Frontal cortex (tissue), 3 donors: ENCODE measurements at regions not wholly inside any gene's neighbourhood (a gene's known extent, or its start where the extent isn't known, plus 50 kb on each side); places are given as distances from the start of the nearest gene placed in this dataset.
"Not testable (repeated sequence)": the region's sequence is repeated elsewhere in the genome, so short reads cannot be mapped to it uniquely, and the experiment has no call there.

ENCODE experiments used
- DNase-seq, 2 donors: peaks; one replicate each; pipeline ENCODE4 v3.0.0; 2012; ENCODE audit warnings: low spot score in 2 of 2
- FAIRE-seq: peaks from 2 replicates; lab custom pipeline; 2012; peaks lifted over from hg19 to GRCh38; lab: Jason Lieb, UNC
- donor health status: control.
- donor health status: control.
- donor health status: control.

DNA sequence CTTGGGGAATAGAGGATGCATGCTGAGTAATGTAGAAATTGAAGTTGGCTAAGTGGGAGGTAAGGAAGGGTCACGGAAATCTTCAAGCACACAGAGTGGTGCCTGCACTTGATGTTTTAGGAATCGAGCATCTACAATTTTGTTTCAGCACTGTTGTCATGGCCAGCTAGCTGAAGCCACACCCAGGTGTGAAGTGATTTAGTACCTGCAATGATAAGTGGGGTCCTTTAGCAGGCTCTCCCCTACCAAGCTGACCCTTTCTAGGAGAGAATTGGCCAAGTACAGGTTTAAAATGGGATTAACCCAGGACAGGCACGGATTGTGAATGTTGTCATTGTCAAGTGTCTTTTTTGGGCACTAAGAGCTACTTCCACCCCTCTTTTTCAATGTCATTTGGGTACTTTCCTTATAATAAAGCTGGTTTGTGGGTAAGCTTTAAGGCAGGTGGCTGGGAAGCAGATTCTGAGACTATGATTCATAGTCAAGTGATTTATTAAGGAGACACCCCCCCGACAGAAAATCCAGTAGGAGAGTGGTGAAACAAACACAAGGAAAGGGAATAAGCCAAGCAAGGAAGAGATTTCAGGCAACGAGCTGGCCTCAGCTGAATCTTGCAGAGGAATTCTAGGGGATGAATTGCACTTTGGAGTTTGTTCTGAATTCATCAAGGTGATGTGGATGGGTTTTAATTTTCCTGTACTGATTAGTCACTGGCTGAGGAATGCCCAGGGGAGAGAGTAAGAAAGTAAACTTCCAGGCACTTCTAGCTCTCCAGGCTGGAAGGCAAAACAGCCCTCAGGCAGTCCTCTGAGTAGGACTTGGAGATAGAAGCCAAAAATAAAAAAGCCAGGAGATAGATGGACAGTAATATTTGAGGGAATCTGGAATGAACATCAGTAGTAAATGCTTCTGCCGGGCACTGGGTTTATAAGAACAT is 1128.4 kb downstream of the SORCS3 start:
- no peak for FAIRE-seq
- no peak for DNase-seq

DNA sequence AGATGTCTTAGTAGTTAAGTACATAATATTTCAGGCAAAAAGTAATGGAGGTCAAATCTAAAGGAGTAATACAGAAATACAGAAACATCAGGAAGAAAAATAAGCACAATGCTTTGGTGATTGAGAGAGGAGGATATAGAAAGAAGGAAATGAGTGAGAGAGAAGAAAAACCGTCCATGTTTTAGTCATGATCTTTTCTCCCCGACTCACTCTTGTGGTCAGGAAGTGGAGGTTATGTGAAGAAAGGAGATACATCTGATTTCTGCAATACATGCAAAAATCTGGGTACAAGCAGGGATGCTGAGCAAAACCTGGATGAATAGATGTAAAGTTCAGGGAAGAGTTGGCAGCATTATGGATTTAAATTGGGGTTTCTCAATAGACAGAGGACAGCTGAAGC is 1122.5 kb downstream of the SORCS3 start:
- no peak for FAIRE-seq
- DNase-seq = no peak

DNA sequence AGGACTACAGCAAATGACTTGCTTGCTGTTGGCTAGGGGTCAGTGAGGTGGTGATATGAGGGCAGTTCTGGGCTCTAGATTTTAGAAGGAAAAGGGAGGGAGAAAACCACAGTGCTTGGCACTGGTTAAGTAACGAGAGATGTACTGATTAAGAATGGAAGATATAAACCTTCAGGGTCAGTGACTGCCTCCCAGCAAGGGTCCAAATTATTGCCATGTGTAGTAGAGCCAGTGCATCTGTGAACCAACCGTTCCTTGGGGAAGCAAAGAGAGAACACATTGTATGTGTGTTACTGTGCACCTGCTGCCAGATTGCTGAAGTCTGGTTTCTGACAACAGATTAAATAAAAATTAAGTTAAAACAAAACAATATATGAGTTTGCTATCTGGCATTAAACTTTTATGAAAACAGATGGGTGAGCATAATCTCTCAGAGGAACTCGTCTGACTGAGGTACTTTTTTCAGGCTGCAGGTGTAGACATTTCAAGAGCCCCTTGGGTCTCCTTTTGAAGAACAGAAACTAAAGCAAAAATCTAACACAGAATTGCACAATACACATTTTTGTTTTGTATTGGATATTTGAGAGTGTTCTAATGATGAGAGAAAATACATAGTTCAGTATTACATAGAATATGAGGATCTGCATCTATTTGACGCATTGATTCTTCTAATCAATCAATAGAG is 1120.6 kb downstream of the SORCS3 start:
- FAIRE-seq = no peak
- DNase-seq = no peak

DNA sequence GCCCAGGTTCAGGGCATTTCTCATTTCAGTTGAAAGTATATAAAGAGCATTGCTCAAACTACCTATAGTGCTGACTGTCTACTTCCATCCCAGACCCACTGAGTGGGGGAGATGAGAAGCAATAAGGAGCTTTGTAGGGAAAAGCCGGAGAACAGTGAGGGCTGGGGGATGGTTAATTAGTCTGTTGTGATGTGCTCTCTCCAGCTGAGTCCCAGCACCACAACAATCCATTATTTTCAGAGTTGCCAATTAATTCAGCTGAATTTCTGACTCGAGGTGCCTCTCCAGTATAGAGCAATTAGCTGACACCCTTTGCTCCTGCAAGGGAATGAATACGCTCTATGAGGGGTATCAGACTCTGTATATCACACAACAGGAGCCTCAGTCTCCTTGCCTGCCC is 1118.6 kb downstream of the SORCS3 start:
- FAIRE-seq (no peak), DNase-seq (no peak)

DNA sequence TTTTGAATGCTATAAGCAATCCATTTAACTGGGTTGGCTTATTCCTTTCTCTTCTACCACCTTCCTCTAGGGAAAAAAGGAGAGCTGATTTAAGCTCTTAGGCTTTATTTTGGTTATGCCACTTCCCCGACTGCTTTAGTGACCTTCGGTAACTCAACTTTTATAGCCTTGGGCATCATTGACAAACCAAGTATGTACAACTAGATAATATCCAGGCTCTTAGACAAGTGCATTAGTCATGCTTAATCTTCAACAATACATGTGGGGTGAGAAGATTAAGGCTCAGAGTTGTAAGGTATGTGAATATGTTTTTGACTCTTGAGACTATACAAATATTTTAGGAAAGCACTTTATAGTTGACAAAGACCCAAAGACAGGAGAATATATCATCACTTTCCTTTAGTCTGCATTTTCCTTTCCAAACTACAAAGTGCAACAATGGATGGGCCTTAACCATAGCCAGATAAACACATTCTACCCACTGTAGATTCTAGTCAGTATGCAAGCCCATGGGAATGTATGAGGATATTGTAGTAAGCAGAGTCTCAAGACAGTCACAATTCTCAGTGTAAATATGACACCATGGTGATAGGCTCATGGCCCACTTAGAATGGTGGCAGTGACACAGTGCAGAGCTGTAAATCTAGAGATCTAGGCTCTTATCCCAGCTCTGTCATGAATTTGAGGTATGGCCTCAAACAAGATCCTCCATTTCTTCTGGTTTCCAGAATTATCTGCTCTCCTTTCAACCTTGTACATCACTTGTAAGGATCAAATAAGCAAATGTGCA is 1117.3 kb downstream of the SORCS3 start:
- FAIRE-seq = no peak

DNA sequence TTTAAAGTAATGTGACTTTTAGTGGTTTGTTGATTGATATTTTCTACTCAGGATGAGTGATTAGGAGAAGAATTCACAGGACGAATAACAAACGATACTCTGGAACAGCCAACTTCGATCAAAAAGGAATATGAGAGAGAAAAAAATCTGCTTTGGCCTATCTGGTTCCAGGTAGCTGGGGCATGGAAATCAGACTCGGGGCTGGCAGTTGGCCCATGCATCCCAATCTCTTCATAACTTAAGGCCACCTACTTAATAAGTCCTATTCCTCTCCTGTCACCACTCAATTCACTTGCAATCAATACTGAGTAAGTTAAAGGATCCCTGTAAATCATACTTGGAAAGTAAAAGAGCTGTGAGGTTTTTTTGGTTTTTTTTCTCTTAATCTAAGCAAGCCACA is 1116.2 kb downstream of the SORCS3 start:
- FAIRE-seq (no peak), DNase-seq (no peak)

More for the DNA sequence above, 1117.3 kb downstream of the SORCS3 start:
- DNase-seq = no peak

DNA sequence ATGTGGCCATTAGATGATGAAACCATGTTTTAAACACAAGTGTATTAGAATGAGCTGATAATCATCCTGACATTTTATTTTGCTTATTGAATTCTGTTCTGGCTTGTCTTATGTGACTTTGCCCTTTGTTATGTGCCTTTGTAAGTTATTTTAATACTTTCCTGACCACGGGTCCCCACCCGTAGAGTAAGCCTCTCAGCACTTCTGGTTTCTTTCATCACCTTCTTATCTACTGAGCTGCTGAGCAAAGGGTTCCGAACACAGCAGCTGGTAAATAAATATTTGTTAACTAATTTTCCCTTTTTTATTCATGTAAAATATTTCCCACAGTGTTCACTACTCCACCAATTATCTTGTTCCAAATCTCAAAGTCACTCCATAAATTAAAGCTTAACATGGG is 1115.3 kb downstream of the SORCS3 start:
- DNase-seq = no peak
- no peak for FAIRE-seq

DNA sequence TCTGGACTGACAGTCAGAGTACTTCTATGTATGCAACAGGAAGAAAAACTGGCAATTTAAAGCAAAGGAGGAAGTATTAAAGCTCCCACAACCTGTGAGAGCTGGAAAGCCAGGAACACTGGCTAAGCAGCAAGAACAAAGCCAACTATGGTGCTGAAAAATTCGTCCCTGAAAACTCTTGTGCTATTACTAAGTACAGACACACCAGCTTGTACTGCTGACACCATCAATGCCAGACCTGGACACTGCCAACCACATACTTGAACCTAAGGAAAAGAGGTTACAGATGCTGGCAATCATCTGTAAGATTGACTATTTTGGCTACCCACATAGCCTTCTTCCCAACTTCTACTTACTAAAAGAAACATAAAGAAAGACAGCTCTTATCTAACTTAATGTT is 1110.6 kb downstream of the SORCS3 start:
- FAIRE-seq (no peak), DNase-seq (no peak)

DNA sequence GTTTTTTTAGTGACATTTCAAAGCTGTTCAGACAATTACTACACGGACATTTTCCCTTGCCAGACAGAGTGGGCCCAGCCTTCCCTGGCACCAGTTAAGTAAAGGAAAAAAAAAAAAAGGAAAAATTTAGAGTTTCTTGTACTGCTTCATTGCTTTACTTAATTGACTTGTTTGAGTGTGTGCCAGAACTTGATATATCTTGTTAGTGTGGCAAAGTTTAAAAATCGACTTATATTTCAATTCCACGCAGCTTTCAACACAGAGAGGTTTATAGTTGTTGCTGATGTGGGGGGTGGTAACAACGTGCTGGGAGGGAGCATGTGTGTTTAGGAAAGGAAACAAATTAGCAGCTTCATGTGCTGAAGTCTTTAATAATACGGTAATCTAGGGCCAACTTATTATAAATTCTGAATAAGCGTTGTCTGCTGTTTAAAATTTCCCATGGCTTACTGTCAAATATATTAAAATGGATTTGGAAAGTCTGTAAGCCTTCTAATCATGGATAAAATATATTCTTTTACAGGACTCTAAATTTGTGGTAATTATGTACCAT is 1104.6 kb downstream of the SORCS3 start:
- DNase-seq = no peak
- FAIRE-seq = no peak

DNA sequence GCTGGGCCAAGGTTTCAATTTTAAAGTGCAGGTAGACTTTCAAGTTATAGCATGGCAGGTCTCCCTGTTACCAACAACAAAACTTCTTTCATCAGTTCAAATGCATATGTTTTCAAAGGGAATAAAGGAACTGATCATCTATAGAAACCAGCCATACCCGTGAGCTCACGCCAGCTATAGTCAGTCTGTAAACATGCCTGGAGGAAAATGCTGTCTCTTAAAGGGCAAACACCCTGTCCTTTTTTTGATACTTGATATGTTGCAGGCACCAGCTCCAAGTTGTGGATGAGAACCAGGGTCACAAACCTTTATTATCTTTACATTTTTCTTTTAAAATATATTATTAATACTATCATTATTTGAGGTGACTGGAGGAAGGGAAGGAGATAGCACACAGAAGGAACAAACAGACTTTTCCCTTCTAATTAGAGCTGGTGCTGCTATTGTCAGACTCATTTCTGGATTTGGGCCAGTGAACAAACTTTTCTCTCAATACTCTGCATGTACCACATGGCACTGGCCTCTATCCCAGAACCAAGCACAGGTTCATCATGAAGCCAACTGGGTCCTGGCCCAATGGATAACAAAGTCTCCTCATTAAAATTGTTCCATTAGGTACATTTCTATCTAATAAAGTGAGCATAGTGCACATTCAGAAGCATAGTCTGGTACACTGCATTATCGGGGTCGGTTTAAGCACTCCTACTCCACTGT is 1102.4 kb downstream of the SORCS3 start:
- FAIRE-seq (no peak), DNase-seq (no peak)

DNA sequence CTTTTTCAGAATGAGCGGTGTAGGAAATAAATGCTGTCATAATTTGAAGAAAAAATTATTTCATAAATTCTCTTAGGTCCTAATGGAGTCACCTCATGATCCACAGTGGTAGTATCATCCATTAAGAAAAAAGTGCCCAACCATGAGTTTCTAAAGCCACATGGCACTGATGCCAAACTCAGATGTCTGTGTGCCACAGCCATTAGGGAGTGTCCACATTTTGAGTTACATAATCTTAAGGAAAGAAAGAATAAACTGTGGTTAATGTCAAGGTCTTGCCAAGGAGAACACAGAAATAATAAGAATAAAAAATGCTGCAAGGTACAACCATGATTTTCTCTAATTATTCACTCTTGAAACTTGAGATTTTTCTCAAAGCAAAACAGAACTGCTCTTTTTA is 1101.8 kb downstream of the SORCS3 start:
- DNase-seq = no peak
- no peak for FAIRE-seq

DNA sequence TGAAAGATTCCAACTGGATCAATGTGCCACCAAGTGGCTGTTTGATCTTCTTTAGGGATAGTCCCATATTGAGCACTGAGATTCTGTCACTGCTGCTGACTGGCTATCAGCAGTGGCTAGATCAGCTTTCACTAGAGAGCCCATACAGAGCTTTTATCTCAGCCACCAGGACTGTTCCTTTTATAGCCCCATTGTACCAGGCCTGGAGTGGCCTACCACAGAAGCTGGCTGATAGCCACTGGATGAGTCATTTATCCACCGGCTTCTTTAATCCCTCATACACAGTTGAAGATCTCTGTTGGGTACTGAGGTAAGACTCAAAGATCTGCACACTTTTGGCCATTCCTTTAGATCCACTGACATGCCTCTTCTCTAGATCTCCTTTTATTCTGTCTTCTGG is 1101.1 kb downstream of the SORCS3 start:
- FAIRE-seq = no peak
- no peak for DNase-seq

DNA sequence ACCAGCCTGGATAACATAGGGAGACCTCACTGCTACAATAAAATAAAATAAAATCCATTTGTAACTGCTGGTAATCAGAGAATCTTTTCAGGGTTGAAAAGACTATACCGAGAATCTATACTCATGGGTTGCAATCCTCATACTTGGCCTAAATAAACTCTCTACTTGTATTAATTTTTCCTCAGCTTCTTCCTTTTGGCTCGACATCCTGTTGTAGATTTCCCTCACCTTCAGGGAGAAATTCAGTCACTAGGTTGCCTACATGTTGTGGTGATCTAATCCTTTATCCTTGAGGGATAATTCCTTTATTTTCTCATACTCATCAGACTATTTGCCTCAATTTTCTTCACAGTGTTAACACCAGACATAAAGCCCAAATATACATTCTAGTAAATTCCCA is 1093.4 kb downstream of the SORCS3 start:
- FAIRE-seq = no peak
- no peak for DNase-seq

DNA sequence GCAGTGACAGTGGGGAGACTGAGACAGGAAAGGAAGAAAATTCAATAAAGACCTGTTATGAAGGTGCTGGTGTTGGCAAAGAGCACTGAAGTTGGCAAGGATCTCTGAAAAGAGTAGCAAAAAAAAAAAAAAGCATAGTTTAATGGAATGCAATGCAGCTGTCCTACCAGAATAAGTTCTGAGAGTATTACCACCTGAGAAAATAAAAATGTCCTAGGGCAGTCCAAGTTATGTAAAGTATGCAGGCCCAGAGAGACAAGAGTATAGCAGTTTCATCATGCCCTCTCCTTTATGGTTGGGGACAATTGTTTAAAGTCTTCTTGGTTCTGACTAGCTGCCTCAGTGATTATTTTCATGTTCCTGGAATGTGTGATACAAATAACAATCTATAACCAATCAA is 1092.8 kb downstream of the SORCS3 start:
- DNase-seq (no peak), FAIRE-seq (no peak)

DNA sequence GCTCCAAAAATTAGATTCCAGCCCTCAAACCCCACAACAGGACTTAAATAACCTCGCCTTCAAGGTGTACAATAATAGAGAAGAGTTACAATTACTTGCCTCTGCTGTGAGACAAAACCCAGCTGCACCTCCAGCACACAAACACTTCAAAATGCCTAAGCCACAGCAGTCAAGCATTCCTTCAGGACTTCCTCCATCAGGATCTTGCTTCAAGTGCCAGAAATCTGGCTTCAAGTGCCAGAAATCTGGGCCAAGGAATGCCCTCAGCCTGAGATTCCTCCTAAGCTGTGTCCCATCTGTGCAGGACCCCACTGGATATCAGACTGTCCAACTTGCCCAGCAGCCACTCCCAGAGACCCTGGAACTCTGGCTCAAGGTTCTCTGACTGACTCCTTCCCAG is 1088.3 kb downstream of the SORCS3 start:
- FAIRE-seq = no peak
- no peak for DNase-seq

DNA sequence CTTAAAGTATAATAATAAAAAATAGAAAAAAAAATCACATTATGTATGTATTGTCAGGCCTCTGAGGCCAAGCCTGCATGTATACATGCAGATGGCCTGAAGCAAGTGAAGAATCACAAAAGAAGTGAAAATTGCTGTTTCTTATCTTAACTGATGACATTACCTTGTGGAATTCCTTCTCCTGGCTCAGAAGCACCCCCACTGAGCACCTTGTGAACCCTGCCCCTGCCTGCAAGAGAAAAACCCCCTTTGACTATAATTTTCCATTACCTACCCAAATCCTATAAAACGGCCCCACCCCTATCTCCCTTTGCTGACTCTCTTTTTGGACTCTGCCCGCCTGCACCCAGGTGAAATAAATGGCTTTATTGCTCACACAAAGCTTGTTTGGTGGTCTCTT is 1086.5 kb downstream of the SORCS3 start:
- FAIRE-seq, DNase-seq: not testable (repeated sequence)

DNA sequence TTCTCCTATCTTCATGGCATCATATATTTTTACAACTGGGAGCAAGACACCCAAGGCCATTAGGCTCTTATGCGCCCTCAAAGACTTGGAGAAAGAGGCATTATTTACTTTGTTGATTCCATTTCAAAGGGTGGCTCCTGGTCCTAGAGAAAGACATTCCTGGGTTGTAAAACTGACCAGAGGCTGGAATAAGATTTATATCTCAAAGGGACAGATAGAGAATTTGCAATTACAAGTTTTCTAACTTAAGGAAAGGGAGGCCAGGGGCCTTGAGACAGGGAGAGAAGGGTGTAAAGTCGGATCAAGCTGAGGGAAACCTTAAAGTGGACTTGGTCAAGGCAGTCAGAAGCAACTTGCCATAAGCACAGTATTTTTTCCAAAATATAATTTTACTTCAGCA is 1086.0 kb downstream of the SORCS3 start:
- DNase-seq (no peak), FAIRE-seq (no peak)

DNA sequence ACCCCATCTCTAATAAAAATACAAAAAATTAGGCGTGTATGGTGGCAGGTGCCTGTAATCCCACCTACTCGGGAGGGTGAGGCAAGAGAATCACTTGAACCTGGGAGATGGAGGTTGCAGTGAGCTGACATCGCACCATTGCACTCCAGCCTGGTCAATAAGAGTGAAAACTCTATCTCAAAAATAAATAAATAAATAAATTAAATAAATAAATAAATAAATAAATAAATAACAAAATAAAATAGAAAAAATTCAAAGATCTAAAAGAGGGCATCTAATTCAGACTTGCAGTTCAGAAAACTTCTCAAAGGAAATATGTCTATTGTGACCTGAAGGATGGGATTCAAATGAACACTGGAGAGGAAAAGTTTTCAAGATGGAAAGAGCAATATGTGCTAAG is 1085.1 kb downstream of the SORCS3 start:
- FAIRE-seq (no peak), DNase-seq (no peak)

DNA sequence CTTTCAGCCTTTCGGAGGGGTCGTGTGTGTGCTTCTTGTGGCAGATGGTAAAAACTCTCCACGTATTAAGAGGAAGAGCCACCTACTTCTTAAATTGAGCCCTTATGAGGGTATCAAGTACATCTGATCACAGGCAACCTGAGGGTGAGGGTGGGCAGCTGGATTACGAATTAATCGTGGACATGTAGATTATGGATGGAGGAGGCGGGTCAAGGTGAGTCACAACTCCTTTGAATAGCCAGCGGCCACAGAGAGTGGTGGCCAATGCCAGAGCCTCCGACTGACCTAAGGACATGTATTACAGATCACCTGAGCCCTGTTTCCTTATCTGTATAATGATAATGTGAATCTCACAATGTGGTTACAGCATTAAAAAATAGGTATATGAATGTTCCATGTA is 1083.9 kb downstream of the SORCS3 start:
- no peak for FAIRE-seq
- no peak for DNase-seq
